Spleen (tissue), 7 donors: ENCODE measurements at regions not wholly inside any gene's neighbourhood (a gene's known extent, or its start where the extent isn't known, plus 50 kb on each side); places are given as distances from the start of the nearest gene placed in this dataset.

Experiments used
- CTCF ChIP-seq, 11 experiments: fragments of 200-600 bp in 7 of 11; fragments of 450-650 bp in 4 of 11; sonication (generic) in 4 of 11; IDR thresholded peaks in 8 of 11; conservative IDR thresholded peaks in 3 of 11; 1 replicate in 7 of 11; 2 replicates in 4 of 11; pipeline versions ENCODE4 v1.4.0 to v1.8.0; 2016 to 2021; ENCODE audit warnings: antibody characterized with exemption in 11 of 11, inconsistent platforms in 4 of 11, mild to moderate bottlenecking in 1 of 11
- POLR2A ChIP-seq, 3 donors: fragments of 450-650 bp; IDR thresholded peaks; one replicate each; pipeline ENCODE4 v1.5.1; 2017; ENCODE audit warnings: antibody characterized with exemption in 3 of 3, mild to moderate bottlenecking in 1 of 3
- POLR2AphosphoS5 ChIP-seq, 3 donors: sonication (generic); formaldehyde crosslinking; IDR thresholded peaks; one replicate each; pipeline ENCODE4 v1.5.1; 2017; ENCODE audit warnings: antibody characterized with exemption in 3 of 3
- donor health status: DM: no; HTN: no; CAD: no; lungs with moderate emphysema.
- donor health status: DM: no; HTN: no; CAD: no.
- donor health status: DM: no; HTN: no; CAD: no.

GRCh38 chr13:76646946-76647345 is 239.3 kb downstream of the KCTD12 start:
- no peak for TF ChIP-seq POLR2AphosphoS5 (IDR thresholded peaks at IDR 0.05)
- no peak for TF ChIP-seq CTCF (IDR thresholded peaks at IDR 0.05 in 8 of 11, conservative IDR thresholded peaks at IDR 0.05 in 3 of 11)
- TF ChIP-seq POLR2A (IDR thresholded peaks at IDR 0.05): no peak
